SU-DHL-6 (cell line): ENCODE measurements at regions not wholly inside any gene's neighbourhood (a gene's known extent, or its start where the extent isn't known, plus 50 kb on each side); places are given as distances from the start of the nearest gene placed in this dataset.

Experiments
- H2AFZ ChIP-seq: fragments of 200-600 bp; sonication (generic); 2 replicates; pipeline ENCODE4 v1.6.1; 2014; ENCODE audit warnings: low read depth, mild to moderate bottlenecking, moderate library complexity, mixed read lengths, antibody characterized with exemption, low read length; ENCODE audit not compliant: severe bottlenecking
- H3F3A ChIP-seq: fragments of 200-600 bp; shearing (Covaris generic); 2 replicates; pipeline ENCODE4 v1.6.0; 2016; ENCODE audit warnings: antibody characterized with exemption, mild to moderate bottlenecking; ENCODE audit not compliant: insufficient read depth
- H3K27ac ChIP-seq: fragments of 200-600 bp; sonication (generic); 2 replicates; pipeline ENCODE4 v1.5.1; 2016; ENCODE audit warnings: low read depth, mild to moderate bottlenecking, low read length, moderate library complexity, mixed read lengths
- H3K27me3 ChIP-seq: fragments of 200-600 bp; sonication (generic), shearing (Covaris generic); 2 replicates; pipeline ENCODE4 v1.6.0; 2014; ENCODE audit warnings: mild to moderate bottlenecking, low read length
- H3K36me3 ChIP-seq: fragments of 200-600 bp; sonication (generic); 2 replicates; pipeline ENCODE4 v1.6.1; 2014; ENCODE audit warnings: mild to moderate bottlenecking, low read length, mixed read lengths
- H3K4me2 ChIP-seq: fragments of 300-600, 200-600 bp; shearing (Covaris generic), sonication (generic); 2 replicates; pipeline ENCODE4 v1.6.0; 2014; ENCODE audit warnings: low read length, low read depth, mild to moderate bottlenecking; ENCODE audit not compliant: poor library complexity, severe bottlenecking
- H3K4me3 ChIP-seq: fragments of 200-600 bp; sonication (generic); 2 replicates; pipeline ENCODE4 v1.5.1; 2014; ENCODE audit warnings: antibody characterized with exemption, low read length, mild to moderate bottlenecking, mixed read lengths; ENCODE audit not compliant: insufficient read depth, poor library complexity, severe bottlenecking
- H3K79me2 ChIP-seq: fragments of 200-600 bp; sonication (generic); 2 replicates; pipeline ENCODE4 v1.6.1; 2014; ENCODE audit warnings: mild to moderate bottlenecking, low read length, moderate library complexity; ENCODE audit not compliant: insufficient read depth
- H3K9ac ChIP-seq: fragments of 200-600 bp; sonication (generic); 2 replicates; pipeline ENCODE4 v1.7.0; 2014; ENCODE audit warnings: mild to moderate bottlenecking, low read length
- H3K9me2 ChIP-seq: fragments of 200-600 bp; sonication (generic); replicated peaks from 2 replicates; pipeline ENCODE4 v1.6.1; 2014; ENCODE audit warnings: low read length; ENCODE audit not compliant: insufficient read depth
- H3K9me3 ChIP-seq: fragments of 200-600 bp; sonication (generic); 2 replicates; pipeline ENCODE4 v1.6.1; 2014; ENCODE audit warnings: low read length, mixed read lengths; ENCODE audit not compliant: insufficient read depth
- H4K20me1 ChIP-seq: fragments of 200-600 bp; sonication (generic); 2 replicates; pipeline ENCODE4 v1.6.1; 2014; ENCODE audit warnings: low read depth, mild to moderate bottlenecking, antibody characterized with exemption, low read length, moderate library complexity, mixed read lengths
- EZH2phosphoT487 ChIP-seq: fragments of 200-600 bp; sonication (generic), shearing (Covaris generic); conservative IDR thresholded peaks from 2 replicates; pipeline ENCODE4 v1.6.1; 2018; ENCODE audit warnings: mild to moderate bottlenecking, antibody characterized with exemption, low read length, moderate library complexity, mixed read lengths
- TF ChIP-seq, protein P1 (sequence below): fragments of 200-600 bp; sonication (generic); IDR thresholded peaks from one replicate; pipeline ENCODE4 v1.5.1; 2017; ENCODE audit warnings: antibody characterized with exemption, mild to moderate bottlenecking, low read length, moderate library complexity; ENCODE audit not compliant: insufficient read depth, poor library complexity, severe bottlenecking

DNA sequence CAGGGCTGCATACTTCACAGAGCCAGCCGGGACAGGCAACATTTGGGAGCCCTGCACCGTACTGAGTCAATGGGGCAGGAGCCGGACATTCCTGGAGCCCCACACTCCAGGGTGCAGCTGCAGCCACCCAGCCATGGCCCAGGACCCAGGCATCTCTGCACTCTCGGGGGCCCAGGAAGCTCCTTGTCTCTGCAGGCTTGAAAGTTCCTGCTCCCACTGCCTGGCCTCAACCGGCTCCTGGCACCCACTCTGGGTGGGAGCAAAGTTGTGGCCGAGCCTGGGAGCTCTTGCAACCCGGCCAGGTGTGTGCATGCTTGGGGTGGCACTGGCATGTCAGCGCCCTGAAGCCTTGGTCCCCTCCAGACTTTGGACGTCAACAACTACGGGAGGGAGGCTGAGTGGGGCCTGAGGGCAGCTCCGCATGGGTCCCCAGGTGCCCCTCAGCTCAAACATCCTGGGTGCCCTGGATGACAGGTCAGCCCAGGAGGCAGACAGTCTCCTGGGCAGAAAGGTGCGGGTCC, 833.5 kb upstream of the CADM2 start:
- H3K9ac ChIP-seq = no peak overlapping the region
- no peaks in the 10 kb centered on the region for H3K9me2 ChIP-seq
- H3K79me2 ChIP-seq = no peaks in the 10 kb centered on the region
- H3K27me3 ChIP-seq = no peaks in the 10 kb centered on the region
- H4K20me1 ChIP-seq = no peaks in the 10 kb centered on the region
- no peak overlapping the region for H3K4me2 ChIP-seq
- H3K36me3 ChIP-seq = no peaks in the 10 kb centered on the region
- H3K9me3 ChIP-seq = peaks cover 11% of the 10 kb centered on the region; the same call in 1 of the 2 replicates
- no peaks in the 10 kb centered on the region for H3F3A ChIP-seq
- H3K4me3 ChIP-seq = no peak overlapping the region
- TF ChIP-seq, protein P1, sequence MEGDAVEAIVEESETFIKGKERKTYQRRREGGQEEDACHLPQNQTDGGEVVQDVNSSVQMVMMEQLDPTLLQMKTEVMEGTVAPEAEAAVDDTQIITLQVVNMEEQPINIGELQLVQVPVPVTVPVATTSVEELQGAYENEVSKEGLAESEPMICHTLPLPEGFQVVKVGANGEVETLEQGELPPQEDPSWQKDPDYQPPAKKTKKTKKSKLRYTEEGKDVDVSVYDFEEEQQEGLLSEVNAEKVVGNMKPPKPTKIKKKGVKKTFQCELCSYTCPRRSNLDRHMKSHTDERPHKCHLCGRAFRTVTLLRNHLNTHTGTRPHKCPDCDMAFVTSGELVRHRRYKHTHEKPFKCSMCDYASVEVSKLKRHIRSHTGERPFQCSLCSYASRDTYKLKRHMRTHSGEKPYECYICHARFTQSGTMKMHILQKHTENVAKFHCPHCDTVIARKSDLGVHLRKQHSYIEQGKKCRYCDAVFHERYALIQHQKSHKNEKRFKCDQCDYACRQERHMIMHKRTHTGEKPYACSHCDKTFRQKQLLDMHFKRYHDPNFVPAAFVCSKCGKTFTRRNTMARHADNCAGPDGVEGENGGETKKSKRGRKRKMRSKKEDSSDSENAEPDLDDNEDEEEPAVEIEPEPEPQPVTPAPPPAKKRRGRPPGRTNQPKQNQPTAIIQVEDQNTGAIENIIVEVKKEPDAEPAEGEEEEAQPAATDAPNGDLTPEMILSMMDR = no peak
- TF ChIP-seq EZH2phosphoT487 = no peak
- H3K27ac ChIP-seq = no peak overlapping the region
- H2AFZ ChIP-seq = no peak overlapping the region

DNA sequence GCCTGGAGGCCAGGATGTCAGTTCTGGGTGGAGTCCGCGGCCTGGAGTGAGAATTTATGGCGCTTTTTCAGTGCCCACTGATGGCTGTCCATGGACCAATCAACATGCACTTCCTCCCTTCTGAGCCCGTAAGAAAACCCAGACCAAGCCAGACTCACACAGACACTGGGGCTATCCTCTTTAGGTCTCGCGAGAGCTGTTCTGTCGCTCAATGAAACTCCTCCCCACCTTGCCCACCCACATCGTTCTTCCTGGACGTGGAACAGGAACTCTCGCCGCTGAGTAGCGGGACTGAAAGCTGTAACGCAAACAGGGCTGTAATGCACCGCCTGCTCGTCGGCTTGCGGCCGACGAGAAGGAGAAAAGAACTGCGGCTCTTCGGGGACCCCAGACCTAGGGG, 833.0 kb upstream of the CADM2 start:
- H3F3A ChIP-seq = no peaks in the 10 kb centered on the region
- no peak overlapping the region for H3K4me3 ChIP-seq
- H3K36me3 ChIP-seq = no peaks in the 10 kb centered on the region
- H4K20me1 ChIP-seq = no peaks in the 10 kb centered on the region
- H3K27me3 ChIP-seq = no peaks in the 10 kb centered on the region
- no peak overlapping the region for H3K27ac ChIP-seq
- H3K9me3 ChIP-seq = peaks cover 11% of the 10 kb centered on the region; the same call in 1 of the 2 replicates
- H3K9ac ChIP-seq = no peak overlapping the region
- no peaks in the 10 kb centered on the region for H3K79me2 ChIP-seq
- no peak overlapping the region for H3K4me2 ChIP-seq
- H3K9me2 ChIP-seq = no peaks in the 10 kb centered on the region
- TF ChIP-seq, protein P1 = no peak
- TF ChIP-seq EZH2phosphoT487 = no peak
- H2AFZ ChIP-seq = no peak overlapping the region

DNA sequence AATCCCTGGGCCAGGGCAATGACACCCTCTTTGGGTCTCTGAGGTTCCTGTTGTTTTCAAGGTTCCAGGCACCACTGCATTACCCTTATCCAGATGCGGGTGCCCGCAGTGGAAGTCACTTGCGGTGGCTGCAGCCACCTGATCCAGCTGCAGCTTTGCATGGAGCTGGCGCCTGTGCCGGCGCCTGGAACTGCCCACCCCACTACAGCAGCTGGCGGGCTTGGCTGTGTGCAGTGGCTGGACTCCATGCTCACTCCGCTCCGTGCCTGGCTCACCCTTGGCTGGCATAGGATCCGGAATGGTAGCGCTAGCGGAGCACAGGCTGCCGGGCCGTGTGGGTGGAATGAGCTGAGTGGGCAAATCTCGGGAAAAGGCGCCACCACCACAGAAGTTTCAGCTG, 832.6 kb upstream of the CADM2 start:
- peaks cover 11% of the 10 kb centered on the region; the same call in 1 of the 2 replicates for H3K9me3 ChIP-seq
- no peak overlapping the region for H3K4me3 ChIP-seq
- H3K4me2 ChIP-seq = no peak overlapping the region
- H4K20me1 ChIP-seq = no peaks in the 10 kb centered on the region
- no peak overlapping the region for H3K27ac ChIP-seq
- H3K9me2 ChIP-seq = no peaks in the 10 kb centered on the region
- no peaks in the 10 kb centered on the region for H3F3A ChIP-seq
- no peak for TF ChIP-seq EZH2phosphoT487
- TF ChIP-seq, protein P1 = no peak
- H3K79me2 ChIP-seq = no peaks in the 10 kb centered on the region
- no peaks in the 10 kb centered on the region for H3K36me3 ChIP-seq
- no peaks in the 10 kb centered on the region for H3K27me3 ChIP-seq
- no peak overlapping the region for H2AFZ ChIP-seq
- H3K9ac ChIP-seq = no peak overlapping the region
